ENCODE measurements at regions not wholly inside any gene's neighbourhood (a gene's known extent, or its start where the extent isn't known, plus 50 kb on each side); places are given as distances from the start of the nearest gene placed in this dataset.

DNA sequence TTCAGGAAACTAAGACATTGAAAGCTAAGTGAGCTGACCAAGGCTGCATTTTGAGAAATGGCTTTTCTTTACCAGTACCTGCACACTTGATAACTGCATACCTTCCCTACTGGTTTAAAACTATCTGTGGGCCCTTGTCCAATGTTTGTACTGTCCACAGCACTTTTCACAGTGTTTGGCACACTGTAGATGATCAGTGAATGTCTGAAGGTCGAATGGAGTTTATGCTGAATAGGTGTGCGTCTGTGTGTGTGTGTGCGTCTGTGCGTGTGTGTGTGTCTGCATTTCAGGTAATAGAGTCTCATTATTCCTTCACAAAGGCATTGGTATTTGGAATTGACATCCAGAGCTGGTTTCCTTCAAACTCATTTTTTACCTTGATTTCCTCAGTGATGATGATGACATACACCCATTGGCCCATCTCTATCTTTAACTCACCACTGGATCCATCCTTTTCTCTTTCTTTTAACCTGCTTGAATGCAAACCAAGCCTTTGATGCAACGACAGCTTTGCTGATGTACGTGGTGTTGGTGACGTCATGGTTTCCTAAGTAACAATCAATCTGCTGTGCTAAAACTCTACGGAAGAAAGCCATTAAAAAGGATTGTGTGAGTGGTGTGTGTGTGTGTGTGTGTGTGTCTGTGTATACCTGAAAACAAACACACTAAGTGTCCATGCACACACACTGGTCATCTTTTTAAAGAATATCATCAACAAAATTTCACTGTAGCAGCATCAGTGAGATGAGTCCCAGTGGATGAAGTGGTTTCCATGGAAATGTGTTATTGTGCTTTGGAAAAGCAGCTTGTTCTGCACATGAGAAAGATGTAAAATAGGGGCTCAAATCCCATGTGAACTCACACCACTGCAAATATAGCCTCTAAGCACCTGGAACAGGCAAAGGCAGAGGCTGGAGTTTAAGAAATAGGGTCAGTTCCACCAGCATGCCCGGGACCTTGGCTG is 490.2 kb upstream of the B3GAT1 start:
- POLR2A ChIA-PET: no interaction called here
- Mint-ChIP-seq H3K27ac (no peak overlapping the region), H3K4me3 (no peak overlapping the region), H3K9me3 (no peaks in the 10 kb centered on the region), H3K27me3 (peaks cover 4% of the 10 kb centered on the region), H3K4me1 (no peaks in the 10 kb centered on the region), H3K36me3 (no peaks in the 10 kb centered on the region)
- ATAC-seq (ENCODE audit: low read depth) (no peak), DNase-seq (no peak)

- H3K4me1 Mint-ChIP-seq: no peaks in the 10 kb centered on the region
- no peaks in the 10 kb centered on the region for H3K9me3 Mint-ChIP-seq
- POLR2A ChIA-PET: no interaction called here
- no peak overlapping the region for H3K27ac Mint-ChIP-seq
- H3K36me3 Mint-ChIP-seq: no peaks in the 10 kb centered on the region
- H3K4me3 Mint-ChIP-seq: no peak overlapping the region
- no peak for DNase-seq
- no peak for ATAC-seq (ENCODE audit: low read depth)
- peaks cover 4% of the 10 kb centered on the region for H3K27me3 Mint-ChIP-seq
Measured at GRCh38 chr11:134901542-134901941, 489.5 kb upstream of the B3GAT1 start.

- no peak for ATAC-seq (ENCODE audit: low read depth)
- no peak for DNase-seq
- no peak overlapping the region for H3K27ac Mint-ChIP-seq
- H3K4me1 Mint-ChIP-seq: no peaks in the 10 kb centered on the region
- no peaks in the 10 kb centered on the region for H3K36me3 Mint-ChIP-seq
- peaks cover 2% of the 10 kb centered on the region for H3K27me3 Mint-ChIP-seq
- POLR2A ChIA-PET: no interaction called here
- no peak overlapping the region for H3K4me3 Mint-ChIP-seq
- no peaks in the 10 kb centered on the region for H3K9me3 Mint-ChIP-seq
Measured at GRCh38 chr11:134893810-134894685, 482.0 kb upstream of the B3GAT1 start.

DNA sequence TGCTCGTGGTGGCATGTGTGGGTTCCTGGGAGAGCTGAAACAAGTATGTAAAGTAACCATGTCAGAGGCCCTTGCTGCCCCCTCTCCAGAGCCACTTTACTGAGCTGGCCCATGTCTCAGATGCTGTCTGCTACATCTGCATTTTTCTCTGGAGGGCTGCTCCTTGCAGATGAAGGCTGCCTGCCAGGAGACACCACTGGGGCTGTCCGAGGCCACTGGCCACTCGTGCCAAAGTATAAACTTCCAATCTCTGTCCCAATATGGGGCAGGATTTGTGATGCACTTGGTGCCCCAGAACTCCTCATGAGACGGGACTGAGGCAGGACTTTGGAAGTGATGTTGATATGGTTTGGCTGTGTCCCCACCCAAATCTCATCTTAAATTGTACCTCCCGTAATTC is 478.4 kb upstream of the B3GAT1 start:
- Mint-ChIP-seq H3K27ac (no peak overlapping the region), H3K36me3 (no peaks in the 10 kb centered on the region), H3K4me3 (no peak overlapping the region), H3K27me3 (peaks cover 2% of the 10 kb centered on the region), H3K4me1 (no peaks in the 10 kb centered on the region), H3K9me3 (no peaks in the 10 kb centered on the region)
- ATAC-seq (ENCODE audit: low read depth) (no peak), DNase-seq (no peak)
- POLR2A ChIA-PET: no interaction called here

DNA sequence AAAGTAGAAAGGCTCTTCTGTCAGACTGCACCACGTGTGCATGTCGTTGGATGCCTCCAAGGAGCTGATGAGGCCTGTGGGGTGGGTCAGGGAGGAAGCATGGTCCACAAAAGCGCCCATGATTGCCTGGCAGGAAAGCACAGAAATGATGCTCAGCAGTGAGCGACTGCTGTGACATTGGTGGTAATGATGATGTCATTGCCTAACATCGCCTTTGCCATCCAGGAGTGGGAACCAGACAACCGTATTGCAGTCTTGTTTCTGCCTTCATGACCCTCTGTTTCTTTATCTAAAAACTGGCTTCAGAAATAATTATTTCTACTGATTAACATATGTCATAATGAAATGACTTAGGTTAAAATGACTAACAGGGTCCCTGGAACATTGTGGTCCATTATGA is 477.8 kb upstream of the B3GAT1 start:
- Mint-ChIP-seq H3K27ac (no peak overlapping the region), H3K27me3 (peaks cover 2% of the 10 kb centered on the region), H3K4me3 (no peak overlapping the region), H3K36me3 (no peaks in the 10 kb centered on the region), H3K4me1 (no peaks in the 10 kb centered on the region), H3K9me3 (no peaks in the 10 kb centered on the region)
- ATAC-seq (ENCODE audit: low read depth) (no peak), DNase-seq (no peak)
- POLR2A ChIA-PET: no interaction called here

DNA sequence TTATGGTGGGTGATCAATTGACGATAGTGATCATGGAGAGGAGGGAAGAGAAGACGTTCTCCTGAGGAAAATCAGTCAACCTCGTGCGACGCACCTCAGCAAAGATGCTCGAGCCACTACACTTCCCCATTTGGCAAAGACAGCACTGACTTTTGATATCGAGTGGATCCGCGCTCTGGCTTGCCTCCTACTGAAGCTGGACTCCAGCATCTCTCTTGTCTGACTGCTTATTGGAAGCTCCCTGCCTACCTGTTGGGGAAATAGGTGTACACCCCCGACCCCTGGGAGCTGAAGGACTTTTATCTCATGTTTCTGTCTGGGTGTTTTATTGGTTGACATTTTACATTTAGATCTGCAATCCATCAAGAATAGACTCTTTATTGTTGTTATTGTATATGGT is 476.8 kb upstream of the B3GAT1 start:
- no peak overlapping the region for H3K27ac Mint-ChIP-seq
- ATAC-seq (ENCODE audit: low read depth) (no peak), DNase-seq (no peak)
- POLR2A ChIA-PET: no interaction called here
- peaks cover 2% of the 10 kb centered on the region for H3K27me3 Mint-ChIP-seq
- H3K4me1 Mint-ChIP-seq: no peaks in the 10 kb centered on the region
- no peaks in the 10 kb centered on the region for H3K36me3 Mint-ChIP-seq
- no peak overlapping the region for H3K4me3 Mint-ChIP-seq
- H3K9me3 Mint-ChIP-seq: no peaks in the 10 kb centered on the region

GRCh38 chr11:134887896-134888295 is 475.9 kb upstream of the B3GAT1 start:
- H3K36me3 Mint-ChIP-seq: no peaks in the 10 kb centered on the region
- DNase-seq (no peak), ATAC-seq (ENCODE audit: low read depth) (no peak)
- H3K27me3 Mint-ChIP-seq: peaks cover 2% of the 10 kb centered on the region
- POLR2A ChIA-PET: no interaction called here
- no peaks in the 10 kb centered on the region for H3K9me3 Mint-ChIP-seq
- H3K27ac Mint-ChIP-seq: no peak overlapping the region
- H3K4me3 Mint-ChIP-seq: no peak overlapping the region
- no peaks in the 10 kb centered on the region for H3K4me1 Mint-ChIP-seq

DNA sequence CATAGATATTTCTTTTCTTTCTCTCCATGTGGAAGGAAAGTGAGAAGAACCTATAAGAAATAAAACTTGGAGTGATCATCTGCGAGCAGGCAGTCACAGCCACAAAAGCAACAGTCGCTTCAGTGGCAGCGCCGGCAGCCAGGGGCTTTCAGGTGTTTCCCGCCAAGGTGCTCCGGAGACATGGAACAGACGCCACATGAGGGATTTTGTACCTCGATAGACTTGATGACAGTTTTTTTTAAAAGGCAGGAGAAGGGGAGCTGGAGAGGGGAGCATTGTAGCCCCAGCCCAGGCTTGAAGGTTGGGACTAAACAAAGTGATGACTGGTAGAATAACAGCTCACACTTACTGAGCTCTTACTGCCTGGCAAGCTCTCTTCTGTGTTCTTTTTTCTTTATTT is 471.4 kb upstream of the B3GAT1 start:
- Mint-ChIP-seq H3K4me3 (no peak overlapping the region), H3K36me3 (no peaks in the 10 kb centered on the region), H3K27me3 (no peaks in the 10 kb centered on the region), H3K9me3 (no peaks in the 10 kb centered on the region), H3K4me1 (no peaks in the 10 kb centered on the region), H3K27ac (no peak overlapping the region)
- POLR2A ChIA-PET: no interaction called here
- DNase-seq (no peak), ATAC-seq (ENCODE audit: low read depth) (no peak)

GRCh38 chr11:134882671-134883297 is 470.7 kb upstream of the B3GAT1 start:
- Mint-ChIP-seq H3K27me3 (no peaks in the 10 kb centered on the region), H3K9me3 (no peaks in the 10 kb centered on the region), H3K4me1 (no peaks in the 10 kb centered on the region), H3K4me3 (no peak overlapping the region), H3K36me3 (no peaks in the 10 kb centered on the region), H3K27ac (no peak overlapping the region)
- DNase-seq: no peak
- POLR2A ChIA-PET: no interaction called here
- ATAC-seq (ENCODE audit: low read depth): no peak

- Mint-ChIP-seq H3K27ac (no peak overlapping the region), H3K9me3 (no peaks in the 10 kb centered on the region), H3K27me3 (no peaks in the 10 kb centered on the region), H3K4me3 (no peak overlapping the region), H3K4me1 (no peaks in the 10 kb centered on the region), H3K36me3 (no peaks in the 10 kb centered on the region)
- POLR2A ChIA-PET: no interaction called here
- DNase-seq (no peak), ATAC-seq (ENCODE audit: low read depth) (no peak)
Measured at GRCh38 chr11:134882141-134882540, 470.1 kb upstream of the B3GAT1 start.

DNA sequence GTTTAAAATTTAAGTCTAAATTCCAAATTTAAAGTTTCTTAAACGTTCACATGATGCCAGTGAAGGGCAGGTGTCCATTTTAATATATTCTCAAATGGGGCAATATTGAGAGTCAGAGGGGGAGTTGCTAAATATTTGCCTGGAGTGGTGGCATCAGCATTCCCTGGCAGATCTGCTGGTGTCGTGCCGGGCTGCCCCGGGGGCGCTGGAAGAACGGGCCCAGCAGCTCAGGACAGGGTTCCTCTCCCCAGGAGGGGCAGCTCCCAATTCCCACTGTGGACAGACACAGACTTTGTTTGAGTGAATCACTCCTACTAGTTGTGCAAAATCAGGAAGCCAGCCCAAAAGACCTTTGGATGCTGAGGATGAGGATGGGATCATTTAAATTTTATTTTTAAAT is 468.7 kb upstream of the B3GAT1 start:
- no peaks in the 10 kb centered on the region for H3K36me3 Mint-ChIP-seq
- no peak overlapping the region for H3K4me3 Mint-ChIP-seq
- no peaks in the 10 kb centered on the region for H3K27me3 Mint-ChIP-seq
- H3K27ac Mint-ChIP-seq: no peak overlapping the region
- POLR2A ChIA-PET: no interaction called here
- no peaks in the 10 kb centered on the region for H3K4me1 Mint-ChIP-seq
- no peak for ATAC-seq (ENCODE audit: low read depth)
- DNase-seq: no peak
- H3K9me3 Mint-ChIP-seq: no peaks in the 10 kb centered on the region

DNA sequence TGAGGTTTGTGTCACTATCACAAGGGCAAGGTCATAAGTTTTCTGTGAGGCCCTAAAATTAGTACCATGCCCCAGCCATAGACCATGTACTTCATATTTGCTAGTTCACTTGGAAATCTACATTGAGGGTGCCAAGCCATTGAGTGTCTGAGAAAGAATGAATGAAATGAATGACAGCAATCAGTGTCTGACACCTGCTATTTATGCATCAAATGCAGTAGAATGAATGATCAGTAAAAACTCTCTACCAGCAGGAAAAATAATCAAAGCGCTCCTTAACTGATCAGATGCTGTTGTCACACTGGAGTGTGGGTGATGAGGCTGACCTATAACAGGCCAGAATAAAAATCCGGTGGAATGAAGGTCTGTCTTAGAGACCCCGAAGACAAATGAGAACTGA is 467.9 kb upstream of the B3GAT1 start:
- peaks cover 3% of the 10 kb centered on the region for H3K4me1 Mint-ChIP-seq
- no peak overlapping the region for H3K27ac Mint-ChIP-seq
- no peaks in the 10 kb centered on the region for H3K27me3 Mint-ChIP-seq
- no peak for DNase-seq
- H3K36me3 Mint-ChIP-seq: no peaks in the 10 kb centered on the region
- POLR2A ChIA-PET: no interaction called here
- no peaks in the 10 kb centered on the region for H3K9me3 Mint-ChIP-seq
- ATAC-seq (ENCODE audit: low read depth): no peak
- no peak overlapping the region for H3K4me3 Mint-ChIP-seq

DNA sequence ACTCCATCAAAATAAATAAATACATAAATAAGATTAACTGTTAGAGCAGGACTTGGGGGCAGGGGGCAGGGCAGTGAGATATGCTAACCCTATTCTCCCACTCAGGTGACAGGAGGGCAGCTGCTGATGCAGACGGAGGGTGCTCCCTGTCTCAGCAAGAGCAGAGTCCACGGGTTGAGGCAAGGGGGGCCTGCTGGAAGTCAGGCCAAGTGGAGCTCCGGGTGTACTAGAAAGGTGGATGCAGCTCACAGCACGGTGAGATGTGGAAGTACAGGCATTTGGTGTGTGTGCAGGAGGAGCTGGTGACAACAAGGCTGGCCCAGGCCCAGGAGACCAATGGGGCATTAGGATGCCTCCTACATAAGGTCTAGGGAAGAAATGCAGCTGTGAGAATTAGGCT is 467.3 kb upstream of the B3GAT1 start:
- Mint-ChIP-seq H3K4me1 (peaks cover 4% of the 10 kb centered on the region), H3K27ac (no peak overlapping the region)

More for the DNA sequence above, 467.3 kb upstream of the B3GAT1 start:
- Mint-ChIP-seq H3K27me3 (no peaks in the 10 kb centered on the region), H3K36me3 (no peaks in the 10 kb centered on the region), H3K9me3 (no peaks in the 10 kb centered on the region), H3K4me3 (no peak overlapping the region)
- no peak for ATAC-seq (ENCODE audit: low read depth)
- DNase-seq: no peak
- POLR2A ChIA-PET: no interaction called here

Data from activated naive CD8-positive, alpha-beta T cell treated with anti-CD3 and anti-CD28 coated beads, Interleukin-2, amount 10 ng/mL, durations not matched to agents 7 days and 5 days (primary cell).